OCI-LY7 (cell line): ENCODE measurements at regions not wholly inside any gene's neighbourhood (a gene's known extent, or its start where the extent isn't known, plus 50 kb on each side); places are given as distances from the start of the nearest gene placed in this dataset.

Source experiments
- BruUV-seq: library from RNA; stranded (reverse); fragments of 400-500 nt; replicated peaks from 2 replicates; lab custom pipeline; 2021; lab: Mats Ljungman, UMichigan
- CTCF ChIA-PET: fragments of 300-600 bp; sonication (Branson Sonifier 250); formaldehyde crosslinking; loops from one replicate; lab custom pipeline; 2022; ENCODE audit warnings: antibody characterized with exemption; ENCODE audit not compliant: unreplicated experiment; lab: Charles Lee
- POLR2A ChIA-PET: fragments of 300-600 bp; sonication (Branson Sonifier 250); formaldehyde crosslinking; loops from one replicate; lab custom pipeline; 2022; ENCODE audit warnings: antibody characterized with exemption; lab: Charles Lee
- DNase-seq: peaks from one replicate; pipeline ENCODE4 v3.0.0-alpha.2; 2015; ENCODE audit warnings: low spot score
- H2AFZ ChIP-seq: fragments of 200-600 bp; sonication (generic), shearing (Covaris generic); 2 replicates; pipeline ENCODE4 v1.6.1; 2014; ENCODE audit warnings: mild to moderate bottlenecking, antibody characterized with exemption, low read length, moderate library complexity
- H3K27ac ChIP-seq: fragments of 200-600 bp; sonication (generic); 2 replicates; pipeline ENCODE4 v1.5.1; 2014; ENCODE audit warnings: mixed run types, low read depth, mild to moderate bottlenecking, moderate library complexity, low read length, inconsistent platforms; ENCODE audit not compliant: poor library complexity, severe bottlenecking
- H3K36me3 ChIP-seq: fragments of 200-600 bp; sonication (generic); 2 replicates; pipeline ENCODE4 v1.6.1; 2014; ENCODE audit warnings: mild to moderate bottlenecking, antibody characterized with exemption, low read length, moderate library complexity, mixed read lengths; ENCODE audit not compliant: insufficient read depth
- H3K4me1 ChIP-seq: fragments of 200-600 bp; sonication (generic); 2 replicates; pipeline ENCODE4 v1.5.1; 2014; ENCODE audit warnings: mild to moderate bottlenecking, low read length; ENCODE audit not compliant: insufficient read depth, poor library complexity, severe bottlenecking
- H3K4me2 ChIP-seq: fragments of 200-600 bp; sonication (generic); 2 replicates; pipeline ENCODE4 v1.6.1; 2014; ENCODE audit warnings: mild to moderate bottlenecking, low read length
- H3K4me3 ChIP-seq: fragments of 200-600 bp; sonication (generic); 2 replicates; pipeline ENCODE4 v1.5.1; 2014; ENCODE audit warnings: mild to moderate bottlenecking, low read depth, low read length; ENCODE audit not compliant: poor library complexity, severe bottlenecking
- H3K79me2 ChIP-seq: fragments of 200-600 bp; sonication (generic); 2 replicates; pipeline ENCODE4 v1.6.1; 2016; ENCODE audit warnings: low read depth, mild to moderate bottlenecking, low read length, moderate library complexity, mixed read lengths; ENCODE audit not compliant: insufficient read depth
- H3K9me2 ChIP-seq: fragments of 200-600 bp; sonication (generic); 2 replicates; pipeline ENCODE4 v1.6.1; 2016; ENCODE audit warnings: mild to moderate bottlenecking, low read length, mixed read lengths; ENCODE audit not compliant: insufficient read depth
- H3K9me3 ChIP-seq: fragments of 200-600 bp; sonication (generic); 2 replicates; pipeline ENCODE4 v1.6.1; 2014; ENCODE audit warnings: mild to moderate bottlenecking, mixed run types, low read length, mixed read lengths
- H4K20me1 ChIP-seq: fragments of 200-600 bp; sonication (generic); 2 replicates; pipeline ENCODE4 v1.6.1; 2014; ENCODE audit warnings: mild to moderate bottlenecking, antibody characterized with exemption, low read length, moderate library complexity, mixed read lengths; ENCODE audit not compliant: insufficient read depth
- EZH2phosphoT487 ChIP-seq: fragments of 200-600 bp; sonication (generic); IDR thresholded peaks from 2 replicates; pipeline ENCODE4 v1.6.1; 2018; ENCODE audit warnings: low read depth, borderline replicate concordance, mild to moderate bottlenecking, mixed run types, antibody characterized with exemption, low read length, moderate library complexity, mixed read lengths
- intact Hi-C: fragments of 100-400 bp; cut with micrococcal nuclease; formaldehyde crosslinking; loops from one replicate; pipeline ENCODE4 v1.10.0; 2022; ENCODE audit not compliant: unreplicated experiment
- TF ChIP-seq, protein P1 (sequence below): fragments of 200-600 bp; sonication (generic); conservative IDR thresholded peaks from 2 replicates; pipeline ENCODE4 v1.5.1; 2014; ENCODE audit warnings: mild to moderate bottlenecking, antibody characterized with exemption, low read length, moderate library complexity, mixed read lengths

GRCh38 chr13:102462570-102462969, 60.7 kb upstream of the FGF14 start:
- Histone ChIP-seq H4K20me1 (no peaks in the 10 kb centered on the region), H3K79me2 (no peaks in the 10 kb centered on the region), H3K4me3 (no peak overlapping the region), H3K9me3 (no peaks in the 10 kb centered on the region), H3K9me2 (no peaks in the 10 kb centered on the region), H3K27ac (no peak overlapping the region), H3K4me1 (no peaks in the 10 kb centered on the region), H2AFZ (no peak overlapping the region), H3K4me2 (no peak overlapping the region), H3K36me3 (no peaks in the 10 kb centered on the region)
- ChIA-PET CTCF (no interaction called here), POLR2A (no interaction called here)
- intact Hi-C loops = no loop called here
- TF ChIP-seq, protein P1, sequence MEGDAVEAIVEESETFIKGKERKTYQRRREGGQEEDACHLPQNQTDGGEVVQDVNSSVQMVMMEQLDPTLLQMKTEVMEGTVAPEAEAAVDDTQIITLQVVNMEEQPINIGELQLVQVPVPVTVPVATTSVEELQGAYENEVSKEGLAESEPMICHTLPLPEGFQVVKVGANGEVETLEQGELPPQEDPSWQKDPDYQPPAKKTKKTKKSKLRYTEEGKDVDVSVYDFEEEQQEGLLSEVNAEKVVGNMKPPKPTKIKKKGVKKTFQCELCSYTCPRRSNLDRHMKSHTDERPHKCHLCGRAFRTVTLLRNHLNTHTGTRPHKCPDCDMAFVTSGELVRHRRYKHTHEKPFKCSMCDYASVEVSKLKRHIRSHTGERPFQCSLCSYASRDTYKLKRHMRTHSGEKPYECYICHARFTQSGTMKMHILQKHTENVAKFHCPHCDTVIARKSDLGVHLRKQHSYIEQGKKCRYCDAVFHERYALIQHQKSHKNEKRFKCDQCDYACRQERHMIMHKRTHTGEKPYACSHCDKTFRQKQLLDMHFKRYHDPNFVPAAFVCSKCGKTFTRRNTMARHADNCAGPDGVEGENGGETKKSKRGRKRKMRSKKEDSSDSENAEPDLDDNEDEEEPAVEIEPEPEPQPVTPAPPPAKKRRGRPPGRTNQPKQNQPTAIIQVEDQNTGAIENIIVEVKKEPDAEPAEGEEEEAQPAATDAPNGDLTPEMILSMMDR = no peak
- no peak for TF ChIP-seq EZH2phosphoT487
- no TSS peak for BruUV-seq
- no peak for DNase-seq

GRCh38 chr13:102461302-102461701, 59.5 kb upstream of the FGF14 start:
- ChIA-PET POLR2A (no interaction called here), CTCF (no interaction called here)
- Histone ChIP-seq H3K9me3 (no peaks in the 10 kb centered on the region), H3K36me3 (no peaks in the 10 kb centered on the region), H3K4me1 (no peaks in the 10 kb centered on the region), H3K9me2 (no peaks in the 10 kb centered on the region), H3K4me3 (no peak overlapping the region), H3K79me2 (no peaks in the 10 kb centered on the region), H3K4me2 (no peak overlapping the region), H2AFZ (no peak overlapping the region), H4K20me1 (no peaks in the 10 kb centered on the region), H3K27ac (no peak overlapping the region)
- intact Hi-C loops = no loop called here
- TF ChIP-seq, protein P1 = no peak
- no peak for TF ChIP-seq EZH2phosphoT487
- no TSS peak for BruUV-seq
- DNase-seq = no peak

DNA sequence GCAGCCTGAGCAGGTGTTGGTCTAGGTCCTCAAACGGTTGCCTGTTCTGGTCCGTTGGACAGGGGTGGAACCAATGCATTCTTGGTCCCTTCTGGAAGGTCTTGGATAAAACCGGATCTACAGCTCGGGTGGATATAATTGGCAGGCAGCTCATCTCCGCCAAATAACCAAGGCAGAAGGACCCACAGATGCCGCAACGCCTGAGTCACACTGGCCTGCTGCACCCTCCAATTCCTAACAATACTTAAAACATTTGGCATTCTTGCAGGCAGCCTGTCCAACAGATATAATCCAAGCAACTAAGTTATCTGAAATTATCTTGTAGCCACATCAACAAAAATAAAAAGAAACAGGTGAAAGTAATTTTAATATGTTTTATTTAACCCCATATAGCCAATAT, 59.0 kb upstream of the FGF14 start:
- ChIA-PET POLR2A (no interaction called here), CTCF (no interaction called here)
- H3K9me3 ChIP-seq = no peaks in the 10 kb centered on the region
- H3K4me1 ChIP-seq = no peaks in the 10 kb centered on the region
- H3K36me3 ChIP-seq = no peaks in the 10 kb centered on the region
- TF ChIP-seq EZH2phosphoT487 = no peak
- TF ChIP-seq, protein P1 = no peak
- no peak overlapping the region for H2AFZ ChIP-seq
- no peak overlapping the region for H3K27ac ChIP-seq
- no peaks in the 10 kb centered on the region for H3K79me2 ChIP-seq
- H3K4me2 ChIP-seq = no peak overlapping the region
- BruUV-seq = no TSS peak
- no peaks in the 10 kb centered on the region for H4K20me1 ChIP-seq
- no peak overlapping the region for H3K4me3 ChIP-seq
- intact Hi-C loops = no loop called here
- no peaks in the 10 kb centered on the region for H3K9me2 ChIP-seq
- DNase-seq = no peak
